Tibial nerve (tissue), 4 donors: ENCODE measurements at regions not wholly inside any gene's neighbourhood (a gene's known extent, or its start where the extent isn't known, plus 50 kb on each side); places are given as distances from the start of the nearest gene placed in this dataset.
"Not testable (repeated sequence)": the region's sequence is repeated elsewhere in the genome, so short reads cannot be mapped to it uniquely, and the experiment has no call there.

Experiments used
- DNase-seq, 2 donors: peaks; one replicate each; pipeline ENCODE4 v3.0.0-alpha.2; 2019; ENCODE audit warnings: low spot score in 2 of 2
- H3K27ac ChIP-seq, 4 donors: fragments of 200-600 bp; sonication (generic) in 3 of 4; one replicate each; pipeline ENCODE4 v1.5.1; 2017 to 2019; ENCODE audit warnings: mild to moderate bottlenecking in 1 of 4
- H3K27me3 ChIP-seq, 2 donors: fragments of 200-600 bp; sonication (generic) in 1 of 2; one replicate each; pipeline versions ENCODE4 v1.5.1 to v1.6.0; 2017 to 2019
- H3K36me3 ChIP-seq, 3 donors: fragments of 200-600 bp; sonication (generic); one replicate each; pipeline ENCODE4 v1.5.1; 2018 to 2019
- H3K4me1 ChIP-seq, 4 donors: fragments of 200-600 bp; sonication (generic) in 3 of 4; one replicate each; pipeline ENCODE4 v1.5.1; 2017 to 2019
- H3K4me3 ChIP-seq, 4 donors: fragments of 200-600 bp; sonication (generic) in 3 of 4; one replicate each; pipeline ENCODE4 v1.5.1; 2017 to 2019; ENCODE audit warnings: mild to moderate bottlenecking in 1 of 4, moderate library complexity in 1 of 4
- H3K9me3 ChIP-seq, 4 donors: fragments of 200-600 bp; sonication (generic) in 3 of 4; one replicate each; pipeline ENCODE4 v1.5.1; 2017 to 2019
- EP300 ChIP-seq, 2 donors: sonication (generic); formaldehyde crosslinking; IDR thresholded peaks; one replicate each; pipeline ENCODE4 v1.6.1; 2017; ENCODE audit warnings: antibody characterized with exemption in 2 of 2, mild to moderate bottlenecking in 1 of 2
- POLR2A ChIP-seq, 2 donors: fragments of 450-650 bp; IDR thresholded peaks; one replicate each; pipeline ENCODE4 v1.6.1; 2017; ENCODE audit warnings: antibody characterized with exemption in 2 of 2, mild to moderate bottlenecking in 2 of 2, moderate library complexity in 2 of 2
- WGBS, 2 donors: methylation state at CpG; one replicate each; pipeline ENCODE4 v1.1.5; 2018; 5-methylcytosine and 5-hydroxymethylcytosine counted together
- TF ChIP-seq, protein P1 (sequence below), 5 experiments: fragments of 200-600 bp in 3 of 5; fragments of 450-650 bp in 2 of 5; sonication (generic) in 3 of 5; IDR thresholded peaks; one replicate each; pipeline ENCODE4 v1.5.1; 2016 to 2019; ENCODE audit warnings: antibody characterized with exemption in 5 of 5, mild to moderate bottlenecking in 3 of 5, moderate library complexity in 2 of 5

GRCh38 chr6:27668442-27669294 is 195.8 kb upstream of the ZNF184 start:
- peaks cover 0 to 68% of the 10 kb centered on the region in 2 donors for H3K27me3 ChIP-seq
- no peak for DNase-seq
- no peaks in the 10 kb centered on the region for H3K9me3 ChIP-seq
- peak overlapping the region in 2 of 4 donors; percentile 4 to 32 for H3K4me3 ChIP-seq
- peaks cover 0 to 52% (median 0%) of the 10 kb centered on the region in 4 donors for H3K4me1 ChIP-seq
- no peaks in the 10 kb centered on the region for H3K36me3 ChIP-seq
- 4 to 7% methylated on average over 36 of the region's 36 CpGs for WGBS, 2 donors
- TF ChIP-seq POLR2A (IDR thresholded peaks at IDR 0.05), result no peak
- no peak for TF ChIP-seq EP300 (IDR thresholded peaks at IDR 0.05)
- TF ChIP-seq, protein P1, sequence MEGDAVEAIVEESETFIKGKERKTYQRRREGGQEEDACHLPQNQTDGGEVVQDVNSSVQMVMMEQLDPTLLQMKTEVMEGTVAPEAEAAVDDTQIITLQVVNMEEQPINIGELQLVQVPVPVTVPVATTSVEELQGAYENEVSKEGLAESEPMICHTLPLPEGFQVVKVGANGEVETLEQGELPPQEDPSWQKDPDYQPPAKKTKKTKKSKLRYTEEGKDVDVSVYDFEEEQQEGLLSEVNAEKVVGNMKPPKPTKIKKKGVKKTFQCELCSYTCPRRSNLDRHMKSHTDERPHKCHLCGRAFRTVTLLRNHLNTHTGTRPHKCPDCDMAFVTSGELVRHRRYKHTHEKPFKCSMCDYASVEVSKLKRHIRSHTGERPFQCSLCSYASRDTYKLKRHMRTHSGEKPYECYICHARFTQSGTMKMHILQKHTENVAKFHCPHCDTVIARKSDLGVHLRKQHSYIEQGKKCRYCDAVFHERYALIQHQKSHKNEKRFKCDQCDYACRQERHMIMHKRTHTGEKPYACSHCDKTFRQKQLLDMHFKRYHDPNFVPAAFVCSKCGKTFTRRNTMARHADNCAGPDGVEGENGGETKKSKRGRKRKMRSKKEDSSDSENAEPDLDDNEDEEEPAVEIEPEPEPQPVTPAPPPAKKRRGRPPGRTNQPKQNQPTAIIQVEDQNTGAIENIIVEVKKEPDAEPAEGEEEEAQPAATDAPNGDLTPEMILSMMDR (IDR thresholded peaks at IDR 0.05), result no peak
- no peak overlapping the region for H3K27ac ChIP-seq

GRCh38 chr6:27667657-27668441 is 194.9 kb upstream of the ZNF184 start:
- H3K36me3 ChIP-seq, result no peaks in the 10 kb centered on the region
- peaks cover 0 to 52% (median 0%) of the 10 kb centered on the region in 4 donors for H3K4me1 ChIP-seq
- H3K27me3 ChIP-seq, result peaks cover 0 to 62% of the 10 kb centered on the region in 2 donors
- no peaks in the 10 kb centered on the region for H3K9me3 ChIP-seq
- TF ChIP-seq EP300 (IDR thresholded peaks at IDR 0.05) (no peak), POLR2A (IDR thresholded peaks at IDR 0.05) (no peak)
- TF ChIP-seq, protein P1 (IDR thresholded peaks at IDR 0.05), result no peak
- H3K4me3 ChIP-seq, result peak overlapping the region in 2 of 4 donors; percentile 4 to 32
- 4 to 5% methylated on average over 22 of the region's 22 CpGs for WGBS, 2 donors
- no peak for DNase-seq
- no peak overlapping the region for H3K27ac ChIP-seq

DNA sequence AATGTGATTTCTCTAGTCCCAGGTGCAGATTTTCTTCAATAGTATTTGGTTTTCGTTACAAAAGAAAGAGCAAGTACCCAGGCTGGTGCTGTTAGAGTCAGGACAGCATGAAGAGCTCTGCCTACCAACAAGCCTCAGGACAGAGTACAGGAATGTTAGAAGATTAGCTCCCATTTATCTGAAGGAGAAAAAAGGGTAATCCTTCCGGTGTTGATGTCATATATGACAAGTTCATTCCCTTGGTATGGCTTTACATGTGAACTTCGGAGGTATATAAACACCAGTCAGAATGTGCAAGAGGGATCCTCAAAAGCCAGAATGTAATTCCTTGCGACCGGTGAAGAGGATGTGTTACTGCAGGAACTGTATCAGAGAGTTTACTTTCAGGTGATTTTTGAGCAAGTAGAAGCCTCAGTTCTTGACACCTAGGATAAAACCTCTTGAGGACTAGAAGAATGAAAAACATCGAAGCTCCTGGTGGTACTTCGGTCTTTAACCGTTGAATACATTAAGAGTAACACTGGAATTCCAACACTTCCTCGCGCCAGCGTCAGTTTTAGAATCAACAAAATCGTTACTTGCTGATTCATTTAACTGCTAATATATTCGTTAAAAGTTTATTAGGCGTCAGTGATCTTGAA is 194.2 kb upstream of the ZNF184 start:
- Histone ChIP-seq H3K4me3 (no peak overlapping the region), H3K27me3 (peaks cover 0 to 56% of the 10 kb centered on the region in 2 donors), H3K9me3 (no peaks in the 10 kb centered on the region), H3K36me3 (no peaks in the 10 kb centered on the region), H3K27ac (no peak overlapping the region), H3K4me1 (peaks cover 0 to 47% (median 0%) of the 10 kb centered on the region in 4 donors)
- no peak for DNase-seq
- 11 to 15% methylated on average over 14 of the region's 14 CpGs for WGBS, 2 donors
- TF ChIP-seq, protein P1 (IDR thresholded peaks at IDR 0.05), result no peak
- TF ChIP-seq EP300 (IDR thresholded peaks at IDR 0.05), result no peak
- no peak for TF ChIP-seq POLR2A (IDR thresholded peaks at IDR 0.05)

DNA sequence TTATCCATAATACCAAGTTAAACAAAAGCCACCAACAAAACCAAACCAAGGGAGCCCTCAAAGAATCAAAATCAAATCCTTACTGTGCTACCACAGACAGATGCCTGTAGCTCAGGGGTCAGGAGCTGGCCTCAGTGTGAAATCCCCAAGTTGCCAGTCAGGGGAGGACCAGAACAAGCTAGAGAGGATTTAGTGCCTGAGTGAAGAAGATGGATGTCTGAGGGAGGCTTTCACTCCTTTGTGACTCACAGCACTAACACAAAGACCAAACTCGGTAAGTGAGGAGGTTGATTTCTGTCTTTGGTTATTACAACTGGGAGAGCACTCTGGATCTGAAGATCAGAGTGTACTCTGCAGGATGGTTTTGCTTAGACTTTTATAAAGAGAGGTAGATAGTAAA is 189.9 kb upstream of the ZNF184 start:
- TF ChIP-seq POLR2A (IDR thresholded peaks at IDR 0.05), result no peak
- TF ChIP-seq, protein P1 (IDR thresholded peaks at IDR 0.05), result no peak
- no peak for TF ChIP-seq EP300 (IDR thresholded peaks at IDR 0.05)
- H3K36me3 ChIP-seq, result no peaks in the 10 kb centered on the region
- H3K9me3 ChIP-seq, result peaks cover 0 to 16% (median 0%) of the 10 kb centered on the region in 4 donors
- H3K27ac ChIP-seq, result no peak overlapping the region
- WGBS, 2 donors, result 6 to 31% methylated on average over 1 of the region's 1 CpG
- no peak for DNase-seq
- H3K4me3 ChIP-seq, result no peak overlapping the region
- H3K27me3 ChIP-seq, result peaks cover 0 to 12% of the 10 kb centered on the region in 2 donors
- peaks cover 0 to 9% (median 0%) of the 10 kb centered on the region in 4 donors for H3K4me1 ChIP-seq

DNA sequence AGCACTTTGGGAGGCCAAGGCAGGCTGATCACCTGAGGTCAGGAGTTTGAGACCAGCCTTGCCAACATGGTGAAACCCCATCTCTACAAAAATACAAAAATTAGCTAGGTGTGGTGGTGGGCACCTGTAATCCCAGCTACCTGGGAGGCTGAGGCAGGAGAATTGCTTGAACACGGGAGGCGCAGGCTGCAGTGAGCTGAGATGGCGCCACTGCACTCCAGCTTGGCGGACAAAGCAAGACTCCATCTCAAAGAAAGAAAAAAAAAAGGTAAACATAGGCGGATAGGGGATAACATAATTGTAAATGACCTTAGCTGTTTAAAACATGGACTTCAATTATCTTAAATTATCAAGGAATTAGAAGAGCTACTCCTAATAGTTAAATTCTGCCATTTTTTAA is 189.3 kb upstream of the ZNF184 start:
- H3K36me3 ChIP-seq, H3K27me3 ChIP-seq, DNase-seq, H3K4me3 ChIP-seq, H3K4me1 ChIP-seq, H3K27ac ChIP-seq: not testable (repeated sequence)
- H3K9me3 ChIP-seq, result peaks cover 0 to 16% (median 0%) of the 10 kb centered on the region in 4 donors
- 85 to 93% methylated on average over 5 of the region's 5 CpGs for WGBS, 2 donors

DNA sequence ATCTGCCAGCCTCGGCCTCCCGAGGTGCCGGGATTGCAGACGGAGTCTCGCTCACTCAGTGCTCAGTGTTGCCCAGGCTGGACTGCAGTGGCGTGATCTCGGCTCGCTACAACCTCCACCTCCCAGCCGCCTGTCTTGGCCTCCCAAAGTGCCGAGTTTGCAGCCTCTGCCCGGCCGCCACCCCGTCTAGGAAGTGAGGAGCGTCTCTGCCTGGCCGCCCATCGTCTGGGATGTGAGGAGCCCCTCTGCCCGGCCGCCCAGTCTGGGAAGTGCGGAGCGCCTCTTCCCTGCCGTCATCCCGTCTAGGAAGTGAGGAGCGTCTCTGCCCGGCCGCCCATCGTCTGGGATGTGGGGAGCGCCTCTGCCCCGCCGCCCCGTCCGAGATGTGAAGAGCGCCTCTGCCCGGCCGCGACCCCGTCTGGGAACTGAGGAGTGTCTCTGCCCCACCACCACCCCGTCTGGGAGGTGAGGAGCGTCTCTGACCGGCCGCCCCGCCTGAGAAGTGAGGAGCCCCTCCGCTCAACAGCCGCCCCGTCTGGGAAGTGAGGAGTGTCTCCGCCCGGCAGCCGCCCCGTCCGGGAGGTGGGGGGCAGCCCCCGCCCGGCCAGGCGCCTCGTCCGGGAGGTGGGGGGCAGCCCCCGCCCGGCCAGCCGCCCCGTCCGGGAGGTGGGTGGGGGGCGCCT is 180.4 kb upstream of the ZNF184 start:
- H3K4me3 ChIP-seq, H3K36me3 ChIP-seq, H3K27ac ChIP-seq, H3K4me1 ChIP-seq, DNase-seq: not testable (repeated sequence)
- Histone ChIP-seq H3K9me3 (peaks cover 0 to 23% (median 0%) of the 10 kb centered on the region in 4 donors), H3K27me3 (peaks cover 0 to 35% of the 10 kb centered on the region in 2 donors)
- WGBS, 2 donors, result 30 to 42% methylated on average over 28 to 54 of the region's 60 CpGs
